ENCODE measurements at regions not wholly inside any gene's neighbourhood (a gene's known extent, or its start where the extent isn't known, plus 50 kb on each side); places are given as distances from the start of the nearest gene placed in this dataset.

DNA sequence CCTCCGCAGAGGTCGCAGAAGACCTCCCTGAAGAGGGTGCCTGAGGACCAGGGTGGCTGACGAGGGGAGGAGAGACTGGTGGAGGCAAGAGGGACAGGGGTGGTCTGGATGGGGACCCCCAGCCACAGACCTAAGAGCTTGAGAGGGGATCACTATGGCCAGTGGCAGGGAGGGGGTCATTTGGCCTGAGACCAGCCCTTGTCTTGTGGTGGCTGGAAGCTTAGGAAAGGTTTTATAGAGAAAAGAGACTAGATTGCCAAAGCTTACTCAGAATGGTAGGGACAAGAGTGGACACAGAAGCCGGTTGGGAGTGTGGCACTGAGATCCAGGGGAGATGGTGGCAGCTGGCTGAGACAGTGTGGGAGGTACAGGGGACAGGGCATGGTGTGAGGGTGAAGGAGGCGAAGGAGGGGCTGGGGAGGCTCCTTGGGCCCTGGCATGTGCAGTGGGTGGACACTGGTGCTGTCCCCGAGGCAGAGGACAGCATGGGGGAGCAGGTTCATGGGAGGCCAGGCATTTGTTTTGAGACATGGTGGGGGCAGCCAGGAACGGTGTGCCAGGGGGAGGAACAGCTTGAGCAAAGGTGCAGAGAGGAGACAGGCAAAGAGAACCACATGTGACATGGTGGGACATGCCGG lies 123.0 kb downstream of the C9orf50 start:
- TF ChIP-seq, protein P1, sequence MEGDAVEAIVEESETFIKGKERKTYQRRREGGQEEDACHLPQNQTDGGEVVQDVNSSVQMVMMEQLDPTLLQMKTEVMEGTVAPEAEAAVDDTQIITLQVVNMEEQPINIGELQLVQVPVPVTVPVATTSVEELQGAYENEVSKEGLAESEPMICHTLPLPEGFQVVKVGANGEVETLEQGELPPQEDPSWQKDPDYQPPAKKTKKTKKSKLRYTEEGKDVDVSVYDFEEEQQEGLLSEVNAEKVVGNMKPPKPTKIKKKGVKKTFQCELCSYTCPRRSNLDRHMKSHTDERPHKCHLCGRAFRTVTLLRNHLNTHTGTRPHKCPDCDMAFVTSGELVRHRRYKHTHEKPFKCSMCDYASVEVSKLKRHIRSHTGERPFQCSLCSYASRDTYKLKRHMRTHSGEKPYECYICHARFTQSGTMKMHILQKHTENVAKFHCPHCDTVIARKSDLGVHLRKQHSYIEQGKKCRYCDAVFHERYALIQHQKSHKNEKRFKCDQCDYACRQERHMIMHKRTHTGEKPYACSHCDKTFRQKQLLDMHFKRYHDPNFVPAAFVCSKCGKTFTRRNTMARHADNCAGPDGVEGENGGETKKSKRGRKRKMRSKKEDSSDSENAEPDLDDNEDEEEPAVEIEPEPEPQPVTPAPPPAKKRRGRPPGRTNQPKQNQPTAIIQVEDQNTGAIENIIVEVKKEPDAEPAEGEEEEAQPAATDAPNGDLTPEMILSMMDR (IDR thresholded peaks at IDR 0.05; ENCODE audit: low read length, missing control alignments) = no peak
- DNase-seq (ENCODE audit: low read depth) = no peak
- H3K4me3 ChIP-seq (replicated peaks; ENCODE audit: low read depth, low read length) = peak overlapping the region; percentile 62

DNA sequence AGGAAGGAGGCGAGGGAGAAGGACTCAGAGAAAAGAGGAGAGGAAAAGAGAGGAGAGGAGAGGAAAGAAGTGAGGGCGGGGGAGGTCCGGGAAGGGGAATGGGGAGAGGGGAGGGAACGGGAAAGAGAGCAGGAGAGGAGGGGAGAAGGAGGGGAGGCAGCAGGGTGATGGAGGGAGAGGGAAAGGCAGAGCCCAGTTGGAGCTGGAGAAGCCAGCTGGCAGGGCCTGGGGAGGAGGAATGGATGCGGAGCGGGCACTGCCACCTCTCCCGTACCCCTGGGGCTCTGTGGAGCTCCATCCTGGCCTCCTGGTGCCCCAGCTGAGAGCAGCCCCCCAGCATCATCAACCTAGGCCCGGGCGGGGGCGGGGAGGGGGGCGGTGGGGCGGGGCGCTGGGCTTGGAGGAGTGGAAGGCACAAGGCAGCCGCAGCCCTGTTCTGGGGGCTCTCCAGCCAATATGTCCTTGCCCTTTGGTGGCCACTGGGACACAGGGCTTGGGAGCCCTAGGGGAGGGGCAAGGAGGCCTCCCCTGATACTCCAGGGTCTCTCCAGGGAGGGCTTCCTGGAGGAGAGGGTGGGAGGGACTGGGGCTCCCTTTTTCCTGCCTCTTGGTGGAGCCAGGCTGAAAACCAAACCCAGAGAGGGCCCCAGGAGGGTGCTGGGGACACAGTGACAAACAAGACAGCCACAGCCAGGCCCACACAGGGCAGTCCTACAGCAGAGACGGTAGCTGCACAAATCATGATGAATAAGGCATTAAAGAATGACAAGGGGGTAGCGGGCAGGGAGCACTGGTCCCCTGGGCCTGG lies 123.7 kb downstream of the C9orf50 start:
- DNase-seq (ENCODE audit: low read depth) = no peak
- H3K4me3 ChIP-seq (replicated peaks; ENCODE audit: low read depth, low read length) = peak overlapping the region; percentile 62
- TF ChIP-seq, protein P1 (IDR thresholded peaks at IDR 0.05; ENCODE audit: low read length, missing control alignments) = no peak

DNA sequence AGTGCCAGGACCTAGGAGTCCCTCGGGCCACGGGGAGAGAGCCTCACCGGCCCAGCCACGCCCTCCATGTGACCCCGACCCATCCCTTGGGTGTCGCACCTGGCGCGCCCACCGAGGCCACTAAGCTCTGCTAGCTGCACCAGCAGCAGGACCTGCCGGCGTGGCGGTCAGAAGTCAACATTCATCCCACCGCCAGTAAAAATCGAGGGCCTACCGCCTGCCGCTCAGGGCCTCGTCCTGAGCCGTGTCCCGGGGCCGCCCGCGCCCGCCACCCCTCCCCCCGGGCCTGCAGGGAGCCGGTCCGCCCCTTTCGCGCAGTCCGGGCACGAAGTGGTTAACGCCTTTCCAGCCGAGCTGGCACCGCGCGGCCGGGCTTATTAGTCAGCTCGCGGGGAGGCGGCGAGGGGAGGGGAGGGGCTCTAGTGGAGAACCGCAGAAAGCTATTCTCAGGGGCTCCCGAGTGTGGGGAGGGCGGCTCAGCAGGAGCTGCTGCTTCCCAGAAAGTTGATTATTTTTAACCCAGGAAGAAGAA lies 124.4 kb downstream of the C9orf50 start:
- H3K4me3 ChIP-seq (replicated peaks; ENCODE audit: low read depth, low read length) = peak overlapping the region; percentile 62
- DNase-seq (ENCODE audit: low read depth) = peak; percentile 96
- TF ChIP-seq, protein P1 (IDR thresholded peaks at IDR 0.05; ENCODE audit: low read length, missing control alignments) = no peak

DNA sequence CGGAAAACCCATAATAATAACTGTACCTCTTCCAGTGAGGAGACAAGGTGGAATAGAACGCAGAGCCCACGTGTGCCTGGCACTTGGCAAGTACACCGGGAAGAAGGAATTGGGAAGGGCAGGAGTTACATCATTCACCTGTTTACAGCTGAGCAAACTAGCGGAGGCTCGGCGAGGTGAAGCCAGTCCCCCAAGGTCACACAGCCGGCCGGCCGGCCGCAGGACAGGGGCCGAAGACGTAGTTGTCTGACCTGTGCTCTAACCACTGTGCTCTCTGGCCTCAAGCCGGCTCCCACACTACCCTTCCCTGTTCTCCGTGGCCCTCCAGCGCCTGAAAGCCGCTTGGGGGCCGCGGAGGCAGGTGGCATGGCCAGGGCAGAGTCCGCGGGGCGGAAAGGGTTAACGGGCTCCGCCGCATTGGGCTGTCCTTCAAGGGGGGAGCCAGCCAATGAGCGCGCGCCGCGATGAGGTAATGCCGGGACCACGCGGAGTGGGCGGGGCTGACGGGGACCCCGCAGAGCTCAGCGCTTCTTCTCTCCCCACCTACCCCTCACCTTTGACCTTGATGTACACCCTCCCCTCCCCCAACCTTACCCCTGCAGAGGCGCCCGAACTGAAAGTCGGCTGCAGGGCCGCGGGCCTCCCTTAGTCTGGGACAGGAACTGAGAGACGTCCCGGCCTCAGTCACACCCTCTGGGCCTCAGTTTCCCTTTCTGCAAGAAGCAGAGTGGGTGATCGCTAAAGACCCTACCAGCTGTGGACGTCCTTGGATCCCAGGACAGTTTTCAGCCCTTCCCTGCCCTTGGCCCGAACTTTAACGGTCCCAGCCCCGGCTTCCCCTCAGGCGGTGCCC lies 125.1 kb downstream of the C9orf50 start:
- H3K4me3 ChIP-seq (replicated peaks; ENCODE audit: low read depth, low read length) = peak overlapping the region; percentile 62
- DNase-seq (ENCODE audit: low read depth) = peak; percentile 89
- TF ChIP-seq, protein P1 (IDR thresholded peaks at IDR 0.05; ENCODE audit: low read length, missing control alignments) = no peak

DNA sequence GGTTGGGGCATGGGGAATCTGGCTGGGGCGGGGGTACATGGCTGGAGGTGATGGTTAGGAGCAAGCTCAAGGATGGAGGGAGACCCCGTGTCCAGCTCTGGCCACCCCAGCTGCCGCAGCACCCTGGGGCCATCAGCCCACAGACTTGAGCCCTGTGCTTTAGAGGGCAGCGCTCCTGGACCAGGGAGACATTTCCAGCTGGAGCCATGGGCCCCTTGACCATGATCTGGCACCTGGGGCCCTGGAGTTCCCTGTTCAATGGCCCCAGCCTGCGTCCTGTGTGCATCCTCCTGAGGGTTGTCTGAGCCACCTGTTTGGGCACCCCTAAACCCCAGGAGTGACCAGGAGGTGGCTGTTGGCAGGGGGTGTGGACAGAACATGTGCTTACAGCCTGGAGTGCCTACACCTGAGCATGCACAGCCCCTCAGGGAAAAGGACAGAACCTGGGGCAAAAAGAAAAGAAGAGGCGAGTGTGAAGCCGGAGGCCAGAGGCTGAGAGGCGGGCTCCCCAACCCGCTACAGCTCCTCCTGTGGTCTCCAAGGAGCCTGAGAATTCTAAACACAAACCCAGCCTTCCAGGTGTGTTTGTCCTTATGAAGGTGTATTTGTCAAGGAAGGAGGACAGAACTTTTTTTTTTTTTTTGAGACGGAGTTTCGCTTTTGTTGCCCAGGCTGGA lies 126.7 kb downstream of the C9orf50 start:
- H3K4me3 ChIP-seq (replicated peaks; ENCODE audit: low read depth, low read length) = no peak overlapping the region
- TF ChIP-seq, protein P1 (IDR thresholded peaks at IDR 0.05; ENCODE audit: low read length, missing control alignments) = no peak

DNA sequence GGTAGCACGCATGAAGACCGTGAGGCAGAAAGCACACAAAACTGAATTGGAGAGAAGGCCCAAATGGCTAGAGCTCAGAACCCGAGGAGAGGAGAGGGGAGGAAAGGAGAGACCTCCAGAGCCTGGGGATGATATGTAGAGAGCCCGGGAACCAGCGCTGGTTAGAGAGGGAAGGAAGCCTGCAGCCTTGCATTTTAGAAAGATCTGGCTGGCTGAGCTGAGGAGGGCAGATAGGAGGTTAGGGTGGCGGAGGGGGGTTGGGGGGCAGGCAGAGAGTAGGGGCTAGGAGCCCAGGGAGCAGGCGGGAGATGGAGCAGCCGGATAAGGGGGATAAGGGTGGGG lies 127.2 kb downstream of the C9orf50 start:
- H3K4me3 ChIP-seq (replicated peaks; ENCODE audit: low read depth, low read length) = no peak overlapping the region
- no peak for DNase-seq (ENCODE audit: low read depth)
- TF ChIP-seq, protein P1 (IDR thresholded peaks at IDR 0.05; ENCODE audit: low read length, missing control alignments) = no peak

More for the DNA sequence above, 126.7 kb downstream of the C9orf50 start:
- no peak for DNase-seq (ENCODE audit: low read depth)
